ENCODE measurements at regions not wholly inside any gene's neighbourhood (a gene's known extent, or its start where the extent isn't known, plus 50 kb on each side); places are given as distances from the start of the nearest gene placed in this dataset.
A peak's percentile ranks its signal among the peaks of the same experiment; 100 is the strongest.

DNA sequence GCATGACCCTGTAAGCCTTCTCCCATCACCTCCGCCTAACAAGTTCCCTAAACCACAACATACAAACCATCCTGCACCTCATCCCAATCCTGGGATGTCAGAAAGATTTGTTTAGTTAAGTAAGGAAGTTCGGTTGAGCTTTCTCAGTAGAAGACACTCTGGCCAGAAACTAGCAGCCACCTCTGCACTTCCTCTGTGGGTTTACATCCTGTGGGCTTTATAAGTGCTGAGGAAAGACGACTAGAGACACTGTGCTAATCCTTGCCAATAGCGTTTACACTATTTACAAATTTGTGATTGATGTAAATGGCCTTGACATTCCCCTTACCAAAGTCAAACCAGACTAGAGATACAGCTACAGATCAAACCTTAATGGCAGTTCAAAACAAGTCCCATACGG lies 246.0 kb downstream of the KDM5D start:
- H3K4me1 Mint-ChIP-seq (ENCODE audit: low read depth) = peaks cover 70% of the 10 kb centered on the region
- Histone ChIP-seq H3K9me3 (ENCODE audit: control insufficient read depth in 1 of 2, insufficient read depth in 1 of 2, low read length in 2 of 2) (no peaks in the 10 kb centered on the region), H3K36me3 (ENCODE audit: insufficient read depth, low read length) (no peaks in the 10 kb centered on the region), H3K4me1 (ENCODE audit: insufficient read depth, low read length) (peaks cover 26% of the 10 kb centered on the region), H3K27ac (ENCODE audit: low read depth in 1 of 2, low read length in 2 of 2) (peak overlapping the region in 1 of 2 donors; percentile 40), H3K4me3 (ENCODE audit: low read length) (no peak overlapping the region), H3K27me3 (ENCODE audit: control insufficient read depth in 1 of 2, insufficient read depth in 2 of 2, low read length in 2 of 2) (no peaks in the 10 kb centered on the region)
- DNase-seq (peak in 4 of 14 experiments; percentile 0 to 59 (median 28)), ATAC-seq (ENCODE audit: poor library complexity) (peak; percentile 37)
- H3K27ac Mint-ChIP-seq = peak overlapping the region; percentile 85
- intact Hi-C loops (cut with DNase I, micrococcal nuclease) = no loop called here
- no peaks in the 10 kb centered on the region for H3K9me3 Mint-ChIP-seq
- CTCF ChIA-PET = no interaction called here
- no peaks in the 10 kb centered on the region for H3K27me3 Mint-ChIP-seq
- POLR2A ChIA-PET = interaction anchor here (0.8 to 2.7 kb wide), 3 partner anchors 69 to 246 kb away, joined by 4 to 19 read pairs (median 4); partner anchors contain the start of gene KDM5D
- peak overlapping the region; percentile 79 for H3K4me3 Mint-ChIP-seq
- TF ChIP-seq, protein P1, sequence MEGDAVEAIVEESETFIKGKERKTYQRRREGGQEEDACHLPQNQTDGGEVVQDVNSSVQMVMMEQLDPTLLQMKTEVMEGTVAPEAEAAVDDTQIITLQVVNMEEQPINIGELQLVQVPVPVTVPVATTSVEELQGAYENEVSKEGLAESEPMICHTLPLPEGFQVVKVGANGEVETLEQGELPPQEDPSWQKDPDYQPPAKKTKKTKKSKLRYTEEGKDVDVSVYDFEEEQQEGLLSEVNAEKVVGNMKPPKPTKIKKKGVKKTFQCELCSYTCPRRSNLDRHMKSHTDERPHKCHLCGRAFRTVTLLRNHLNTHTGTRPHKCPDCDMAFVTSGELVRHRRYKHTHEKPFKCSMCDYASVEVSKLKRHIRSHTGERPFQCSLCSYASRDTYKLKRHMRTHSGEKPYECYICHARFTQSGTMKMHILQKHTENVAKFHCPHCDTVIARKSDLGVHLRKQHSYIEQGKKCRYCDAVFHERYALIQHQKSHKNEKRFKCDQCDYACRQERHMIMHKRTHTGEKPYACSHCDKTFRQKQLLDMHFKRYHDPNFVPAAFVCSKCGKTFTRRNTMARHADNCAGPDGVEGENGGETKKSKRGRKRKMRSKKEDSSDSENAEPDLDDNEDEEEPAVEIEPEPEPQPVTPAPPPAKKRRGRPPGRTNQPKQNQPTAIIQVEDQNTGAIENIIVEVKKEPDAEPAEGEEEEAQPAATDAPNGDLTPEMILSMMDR (IDR thresholded peaks at IDR 0.05) = no peak
- H3K36me3 Mint-ChIP-seq (ENCODE audit: low read depth) = peaks cover 24% of the 10 kb centered on the region

DNA sequence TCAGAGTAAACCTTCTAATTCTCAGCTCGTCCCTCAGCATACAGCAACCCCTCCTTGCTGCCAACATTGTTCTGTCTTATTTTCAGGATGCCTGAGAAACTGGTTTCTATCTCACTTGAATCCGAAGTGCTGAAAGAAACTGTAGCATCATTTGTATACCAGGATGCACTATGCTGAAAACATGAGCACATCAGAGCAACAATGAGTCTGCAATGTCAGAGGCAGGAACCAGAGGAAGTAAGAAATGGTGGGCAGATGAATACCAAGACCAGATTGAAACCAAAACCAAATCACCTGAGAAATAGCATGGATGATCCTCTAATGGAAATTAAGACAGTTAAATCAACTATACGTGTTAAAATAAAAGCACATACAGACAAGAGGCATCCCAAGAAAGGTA lies 257.0 kb downstream of the KDM5D start:
- Histone ChIP-seq H3K4me1 (ENCODE audit: insufficient read depth, low read length) (no peaks in the 10 kb centered on the region), H3K4me3 (ENCODE audit: low read length) (no peak overlapping the region), H3K27me3 (ENCODE audit: control insufficient read depth in 1 of 2, insufficient read depth in 2 of 2, low read length in 2 of 2) (no peaks in the 10 kb centered on the region), H3K9me3 (ENCODE audit: control insufficient read depth in 1 of 2, insufficient read depth in 1 of 2, low read length in 2 of 2) (no peaks in the 10 kb centered on the region), H3K27ac (ENCODE audit: low read depth in 1 of 2, low read length in 2 of 2) (no peak overlapping the region), H3K36me3 (ENCODE audit: insufficient read depth, low read length) (no peaks in the 10 kb centered on the region)
- no peak for ATAC-seq (ENCODE audit: poor library complexity)
- peaks cover 3% of the 10 kb centered on the region for H3K9me3 Mint-ChIP-seq
- no peak for DNase-seq
- no peak overlapping the region for H3K27ac Mint-ChIP-seq
- H3K27me3 Mint-ChIP-seq = no peaks in the 10 kb centered on the region
- intact Hi-C loops (cut with DNase I, micrococcal nuclease) = no loop called here
- ChIA-PET POLR2A (no interaction called here), CTCF (no interaction called here)
- no peak overlapping the region for H3K4me3 Mint-ChIP-seq
- H3K36me3 Mint-ChIP-seq (ENCODE audit: low read depth) = peaks cover 39% of the 10 kb centered on the region
- TF ChIP-seq, protein P1 (IDR thresholded peaks at IDR 0.05) = no peak
- H3K4me1 Mint-ChIP-seq (ENCODE audit: low read depth) = no peaks in the 10 kb centered on the region

DNA sequence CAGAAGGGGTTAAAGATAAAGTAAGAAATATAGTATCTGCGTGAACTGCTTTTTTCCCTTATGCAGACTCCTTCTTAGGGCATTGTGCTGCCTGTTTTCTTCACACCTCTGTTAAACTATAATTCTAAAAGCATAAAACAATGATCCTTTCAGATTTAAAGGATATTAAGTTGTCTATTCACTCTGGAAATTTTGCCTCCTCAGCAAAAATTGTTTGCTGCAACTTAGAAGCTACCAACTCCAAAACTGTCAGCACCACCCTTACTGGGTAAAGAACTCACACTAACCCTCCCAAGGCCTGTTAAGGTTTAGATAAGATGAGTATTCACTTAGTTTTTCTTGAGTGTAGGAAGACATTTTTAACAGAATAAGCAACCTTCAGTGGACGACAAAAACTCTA lies 259.5 kb downstream of the KDM5D start:
- H3K27me3 Mint-ChIP-seq = no peaks in the 10 kb centered on the region
- Histone ChIP-seq H3K9me3 (ENCODE audit: control insufficient read depth in 1 of 2, insufficient read depth in 1 of 2, low read length in 2 of 2) (no peaks in the 10 kb centered on the region), H3K4me1 (ENCODE audit: insufficient read depth, low read length) (no peaks in the 10 kb centered on the region), H3K4me3 (ENCODE audit: low read length) (no peak overlapping the region), H3K27ac (ENCODE audit: low read depth in 1 of 2, low read length in 2 of 2) (no peak overlapping the region), H3K27me3 (ENCODE audit: control insufficient read depth in 1 of 2, insufficient read depth in 2 of 2, low read length in 2 of 2) (no peaks in the 10 kb centered on the region), H3K36me3 (ENCODE audit: insufficient read depth, low read length) (no peaks in the 10 kb centered on the region)
- DNase-seq (no peak), ATAC-seq (ENCODE audit: poor library complexity) (no peak)
- intact Hi-C loops (cut with DNase I, micrococcal nuclease) = no loop called here
- H3K9me3 Mint-ChIP-seq = no peaks in the 10 kb centered on the region
- CTCF ChIA-PET = no interaction called here
- H3K27ac Mint-ChIP-seq = no peak overlapping the region
- H3K36me3 Mint-ChIP-seq (ENCODE audit: low read depth) = peaks cover 34% of the 10 kb centered on the region
- TF ChIP-seq, protein P1 (IDR thresholded peaks at IDR 0.05) = no peak
- no peak overlapping the region for H3K4me3 Mint-ChIP-seq
- H3K4me1 Mint-ChIP-seq (ENCODE audit: low read depth) = no peaks in the 10 kb centered on the region
- POLR2A ChIA-PET = no interaction called here

All from CD4-positive, alpha-beta T cell (primary cell).